NCI-H526 treated with DMSO at 0.1 percent for 48 hours (cell line): ENCODE measurements at regions not wholly inside any gene's neighbourhood (a gene's known extent, or its start where the extent isn't known, plus 50 kb on each side); places are given as distances from the start of the nearest gene placed in this dataset.

Experiments used
- DNase-seq: peaks from one replicate; lab custom pipeline; 2025; lab: John Stamatoyannopoulos, UW

GRCh38 chr14:71287567-71287966 is 380.3 kb downstream of the PCNX1 start:
- DNase-seq = no peak

DNA sequence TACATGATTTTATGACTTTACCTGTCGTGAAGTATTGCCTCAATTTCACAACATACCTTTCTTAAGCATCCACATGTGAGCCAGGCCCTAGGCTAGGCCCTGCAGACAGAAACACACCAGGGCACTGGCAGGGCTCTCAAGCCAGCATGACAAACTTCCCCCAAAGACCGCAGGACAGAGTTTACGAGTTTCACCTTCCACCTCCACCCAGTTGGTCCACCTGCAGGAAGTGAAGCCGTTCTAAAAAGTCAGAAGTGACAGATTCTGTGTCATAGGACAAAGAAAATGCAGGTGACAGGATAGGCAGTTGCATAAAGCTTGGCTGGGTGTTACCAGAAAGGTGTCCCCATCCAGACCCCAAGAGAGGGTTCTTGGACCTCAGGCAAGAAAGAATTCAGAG is 382.3 kb downstream of the PCNX1 start:
- no peak for DNase-seq

DNA sequence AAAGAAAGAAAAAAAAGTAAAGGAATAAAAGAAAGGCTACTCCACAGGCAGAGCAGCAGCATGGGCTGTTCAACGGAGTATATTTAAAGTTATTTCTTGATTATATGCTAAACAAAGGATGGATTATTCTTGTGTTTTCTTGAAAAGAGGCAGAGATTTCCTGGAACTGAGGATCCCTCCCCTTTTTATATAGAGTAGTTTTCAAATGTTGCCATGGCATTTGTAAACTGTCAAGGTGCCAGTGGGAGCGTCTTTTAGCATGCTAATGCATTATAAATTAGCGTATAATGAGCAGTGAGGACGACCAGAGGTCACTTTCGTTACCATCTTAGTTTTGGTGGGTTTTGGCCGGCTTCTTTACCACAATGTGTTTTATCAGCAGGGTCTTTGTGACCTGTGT is 383.0 kb downstream of the PCNX1 start:
- DNase-seq = no peak

- no peak for DNase-seq
Observed at GRCh38 chr14:71290960-71291466, 383.8 kb downstream of the PCNX1 start.

DNA sequence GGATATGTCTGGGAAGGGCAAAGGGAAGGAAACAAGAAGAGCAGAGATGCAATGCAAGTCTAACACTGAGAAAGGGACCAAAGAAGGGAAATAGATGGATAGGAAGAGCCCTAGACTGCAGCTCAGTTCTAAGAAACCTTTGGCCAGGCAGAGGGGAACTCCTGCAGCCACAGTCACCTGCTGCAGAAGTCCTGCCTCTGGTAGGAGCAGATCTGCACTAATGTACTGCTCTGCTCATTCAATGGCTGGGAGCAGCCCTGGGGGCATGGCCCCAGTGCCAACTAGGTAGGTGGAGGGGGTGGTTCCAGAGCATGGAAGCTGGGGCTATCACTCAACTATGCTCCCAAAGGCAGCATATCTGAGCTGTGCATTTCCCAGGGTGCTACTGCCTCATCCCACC is 388.9 kb downstream of the PCNX1 start:
- no peak for DNase-seq

DNA sequence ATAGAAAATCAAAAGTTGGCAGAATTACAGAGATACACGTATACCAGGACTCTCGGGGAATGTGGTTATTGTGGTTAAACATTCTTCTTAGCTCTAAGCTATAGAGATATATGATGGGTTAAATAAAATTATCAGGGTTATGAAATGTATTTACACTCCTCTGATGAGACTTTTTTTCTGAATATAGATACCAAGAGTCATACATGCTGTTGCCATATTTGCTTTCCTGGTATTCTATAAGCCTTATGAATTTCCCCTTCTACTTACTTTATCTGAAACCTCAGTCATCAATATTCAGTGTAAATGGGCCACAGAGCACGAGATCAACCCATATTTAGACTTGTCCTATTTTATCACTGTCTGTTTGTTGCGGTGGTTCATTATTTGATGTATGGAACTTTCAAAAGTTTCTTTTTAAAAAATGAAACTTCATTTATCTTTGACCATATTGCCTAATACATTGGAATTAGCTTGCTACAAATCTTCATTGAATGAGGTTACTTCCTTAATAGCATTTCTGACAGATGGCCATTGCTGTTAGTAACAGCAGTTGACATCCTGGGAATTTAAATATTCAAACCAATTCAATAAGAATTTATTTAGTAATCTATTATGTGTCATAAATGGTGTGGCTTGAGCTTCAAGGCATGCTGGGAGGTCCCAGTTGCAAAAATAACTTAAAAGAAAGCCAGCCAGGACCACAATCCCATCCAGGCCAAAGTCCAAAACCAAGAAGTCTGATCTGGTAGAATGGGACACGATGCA is 393.5 kb downstream of the PCNX1 start:
- no peak for DNase-seq

DNA sequence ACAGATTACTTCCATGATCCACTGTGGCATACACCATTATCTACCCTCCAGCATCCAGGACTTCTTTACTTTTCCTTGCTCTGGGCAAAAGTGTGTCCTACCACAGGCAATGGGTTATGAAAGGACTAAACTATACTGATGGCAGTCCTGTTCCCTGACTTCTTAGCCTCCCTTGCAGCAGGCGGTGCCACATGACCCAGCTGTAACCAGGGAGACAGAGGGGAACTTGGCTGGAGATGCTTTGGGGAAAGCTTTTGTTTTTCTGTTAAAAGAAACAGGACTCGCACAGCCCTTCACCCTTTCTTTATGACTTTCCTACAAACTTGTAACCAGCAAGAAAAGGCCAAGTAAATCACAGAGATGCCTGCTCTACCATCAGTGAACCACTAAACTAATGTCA is 394.4 kb downstream of the PCNX1 start:
- no peak for DNase-seq

DNA sequence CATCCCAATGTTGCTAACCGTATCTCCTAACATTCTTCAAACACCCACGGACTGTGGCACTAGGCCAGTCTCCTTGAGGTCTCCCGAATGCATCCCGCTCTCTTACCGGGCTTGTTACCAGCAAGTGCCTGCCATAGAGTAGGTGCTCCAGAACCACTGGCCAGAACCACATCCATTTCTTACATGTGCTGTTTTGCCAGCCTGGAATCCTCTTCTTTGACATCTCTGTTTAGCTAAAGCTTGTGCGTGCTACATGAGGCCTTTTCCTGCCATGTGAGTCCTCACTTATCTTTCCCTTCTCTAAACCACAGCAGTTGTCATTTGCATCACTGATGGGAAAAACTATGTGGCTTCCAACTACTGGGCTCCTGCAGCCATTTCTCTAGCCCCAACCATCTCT is 397.4 kb downstream of the PCNX1 start:
- DNase-seq = no peak

DNA sequence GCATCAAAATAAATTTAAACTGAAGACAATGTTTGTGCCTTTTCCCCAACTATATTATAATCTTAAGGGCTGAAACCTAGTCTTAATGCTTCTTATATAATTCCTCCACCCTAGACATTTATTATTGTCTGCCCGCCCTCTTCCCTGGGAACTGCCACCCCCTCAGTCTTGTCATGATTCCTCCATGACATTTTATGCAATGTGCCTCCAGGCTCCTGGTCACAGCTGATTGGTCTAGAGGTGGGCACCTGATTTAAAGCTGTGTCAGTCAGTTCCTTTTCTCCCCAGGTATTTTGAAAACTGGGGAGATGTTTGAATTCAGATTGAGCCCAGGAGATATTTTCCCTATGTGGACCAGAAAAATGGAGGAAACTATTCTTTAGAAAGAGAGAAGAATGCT is 401.4 kb downstream of the PCNX1 start:
- no peak for DNase-seq

DNA sequence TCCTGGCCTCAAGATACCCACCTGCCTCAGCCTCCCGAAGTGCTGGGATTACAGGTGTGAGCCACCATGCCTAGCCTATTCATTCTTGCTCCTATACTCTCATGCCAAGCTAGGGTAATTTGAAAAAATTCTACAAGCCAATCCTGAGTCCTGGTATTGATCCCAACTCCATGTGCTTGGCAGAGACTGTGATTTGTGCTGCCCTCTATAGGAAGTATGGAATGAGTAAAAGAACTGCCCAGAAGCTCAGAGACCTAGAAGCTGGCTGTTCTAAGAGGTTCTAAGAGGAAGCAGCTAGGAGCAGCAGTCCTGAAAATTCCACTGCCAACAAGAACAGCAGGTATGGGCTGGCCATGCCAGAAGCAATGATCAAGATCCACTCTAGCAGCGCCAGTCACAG is 402.5 kb downstream of the PCNX1 start:
- no peak for DNase-seq

DNA sequence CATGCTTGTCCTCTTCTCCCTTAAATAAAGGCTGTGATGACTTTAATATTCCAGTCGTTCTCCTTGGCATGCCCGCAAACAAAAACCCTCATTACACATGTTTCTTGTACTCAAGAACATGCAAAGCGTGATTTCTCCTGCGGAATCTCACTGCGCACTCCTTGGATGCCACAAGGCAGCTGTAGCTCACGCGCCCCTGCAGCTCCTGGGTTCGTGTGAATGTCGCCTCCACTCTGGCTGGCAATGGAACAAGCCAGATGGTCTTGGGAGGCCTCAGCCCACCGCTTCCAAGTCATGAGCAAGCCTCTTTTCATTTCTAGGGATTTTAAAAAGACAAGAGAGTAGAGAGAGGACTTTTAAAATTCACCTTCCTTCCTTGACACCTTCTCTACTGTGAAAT is 403.8 kb downstream of the PCNX1 start:
- DNase-seq = no peak

- DNase-seq = no peak
Observed at GRCh38 chr14:71314717-71315116, 407.5 kb downstream of the PCNX1 start.

DNA sequence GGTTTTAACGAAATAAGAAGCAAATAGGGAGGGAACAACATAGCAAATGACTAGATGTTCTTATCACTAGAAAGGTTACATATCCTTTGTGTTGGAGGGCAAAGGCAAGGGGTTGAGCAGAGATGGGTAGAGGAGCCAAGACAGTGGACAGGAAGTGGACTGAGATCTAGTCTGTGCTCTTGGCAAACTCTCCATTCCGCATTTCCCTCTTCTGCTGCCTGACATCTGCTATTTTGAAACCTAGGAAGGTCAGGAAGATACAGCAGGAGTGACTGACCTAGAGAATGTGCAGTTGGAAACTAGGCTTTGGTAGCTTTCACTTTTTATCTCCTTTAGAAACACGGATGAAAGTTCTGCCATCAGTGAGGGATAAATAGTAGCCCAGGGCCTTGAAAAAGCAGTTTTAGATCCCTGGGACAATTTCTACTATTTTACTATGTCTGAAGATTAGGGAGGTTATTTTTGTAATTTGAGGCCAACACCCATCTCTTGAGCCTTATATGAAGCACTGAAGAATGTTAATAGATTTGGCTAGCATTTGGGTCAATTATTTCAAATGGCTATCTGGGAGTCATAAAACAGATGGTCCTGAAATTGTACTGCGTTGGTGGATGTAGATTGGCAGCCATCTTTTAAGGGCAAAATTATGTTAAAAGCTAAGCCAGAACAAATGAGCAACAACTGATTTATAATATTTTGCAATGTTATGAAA is 410.3 kb downstream of the PCNX1 start:
- DNase-seq = no peak

DNA sequence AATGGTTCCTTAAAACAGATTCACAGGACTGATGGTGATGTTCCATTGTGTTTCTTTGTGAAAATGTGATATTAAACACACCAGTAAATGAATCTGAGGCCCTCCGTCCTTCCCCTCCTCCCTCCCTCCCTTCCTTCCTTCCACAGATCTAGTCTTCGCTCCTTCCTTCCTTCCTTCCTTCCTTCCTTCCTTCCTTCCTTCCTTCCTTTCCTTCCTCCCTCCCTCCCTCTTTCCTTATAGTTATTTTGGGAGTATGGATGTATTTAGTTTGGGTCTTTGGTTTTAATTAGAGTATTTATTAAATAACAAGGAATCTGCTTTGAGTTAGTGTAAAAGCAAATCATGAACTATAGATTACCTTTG is 410.8 kb downstream of the PCNX1 start:
- DNase-seq = no peak

DNA sequence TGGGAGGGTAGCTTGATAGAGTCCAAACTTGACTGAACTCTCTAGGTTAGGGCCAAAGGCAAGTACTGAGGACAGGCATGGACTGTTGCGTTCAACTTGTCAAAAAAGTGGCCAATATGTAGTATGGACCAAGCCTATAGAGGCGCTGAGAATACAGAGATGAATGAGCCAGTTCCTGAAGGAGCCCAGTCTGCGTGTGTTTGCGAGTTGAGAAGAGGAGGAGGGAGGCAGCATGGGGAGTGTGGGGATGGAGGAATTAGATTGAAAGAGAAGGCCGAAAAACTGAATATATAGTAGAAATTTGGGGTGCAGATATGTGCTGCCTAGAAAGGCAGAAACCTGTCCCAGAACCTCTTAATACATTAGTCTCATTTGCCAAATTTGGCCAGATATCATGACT is 412.4 kb downstream of the PCNX1 start:
- DNase-seq = peak; percentile 38

- DNase-seq = peak; percentile 93
Observed at GRCh38 chr14:71320107-71320733, 413.0 kb downstream of the PCNX1 start, which contains the start of gene SIPA1L1. SIPA1L1 (plus strand) TSS chr14:71320476.

DNA sequence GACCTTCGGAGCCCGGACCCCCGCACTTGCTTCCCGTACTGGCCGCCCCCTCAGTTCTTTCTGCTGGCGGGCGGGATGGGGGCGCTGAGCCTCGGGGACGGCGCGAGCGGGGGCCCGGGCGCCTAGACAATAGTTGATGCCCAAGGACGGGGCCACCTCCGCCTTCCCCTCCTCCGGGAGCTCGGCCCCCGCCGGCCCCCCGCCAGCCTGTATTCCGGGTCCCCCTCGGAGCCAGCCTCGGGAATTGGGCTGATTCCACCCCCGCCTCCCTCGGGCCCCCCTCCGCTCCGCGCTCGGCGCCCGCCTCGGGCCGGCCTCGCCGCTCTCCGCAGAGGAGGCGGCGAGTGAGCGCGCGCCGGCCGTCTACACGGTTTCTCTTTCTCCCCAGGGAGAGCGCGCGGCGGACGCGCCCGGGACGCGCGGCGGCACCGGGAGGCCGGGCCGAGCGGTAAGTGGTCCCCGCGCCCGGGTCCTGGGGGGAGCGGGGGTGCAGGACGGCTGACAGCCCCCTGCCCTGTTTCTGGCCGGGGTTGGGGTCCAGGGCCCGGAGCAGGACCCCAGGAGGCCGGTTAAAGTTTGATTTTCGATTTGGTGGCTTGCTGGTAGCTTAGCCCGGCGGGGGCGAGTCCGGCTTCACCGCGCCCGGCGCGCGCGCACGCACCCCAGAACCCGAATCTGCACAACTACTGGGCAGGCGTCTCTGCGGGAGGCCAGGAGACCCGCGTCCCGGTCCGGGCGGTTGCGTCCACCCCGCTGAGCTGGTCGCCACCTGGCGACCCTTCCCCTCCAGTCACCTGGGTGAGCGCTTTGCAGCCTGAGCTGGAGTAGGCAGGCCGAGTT is 413.7 kb downstream of the PCNX1 start:
- DNase-seq = peak; percentile 5

GRCh38 chr14:71321574-71322315 is 414.5 kb downstream of the PCNX1 start:
- DNase-seq = peak; percentile 75

DNA sequence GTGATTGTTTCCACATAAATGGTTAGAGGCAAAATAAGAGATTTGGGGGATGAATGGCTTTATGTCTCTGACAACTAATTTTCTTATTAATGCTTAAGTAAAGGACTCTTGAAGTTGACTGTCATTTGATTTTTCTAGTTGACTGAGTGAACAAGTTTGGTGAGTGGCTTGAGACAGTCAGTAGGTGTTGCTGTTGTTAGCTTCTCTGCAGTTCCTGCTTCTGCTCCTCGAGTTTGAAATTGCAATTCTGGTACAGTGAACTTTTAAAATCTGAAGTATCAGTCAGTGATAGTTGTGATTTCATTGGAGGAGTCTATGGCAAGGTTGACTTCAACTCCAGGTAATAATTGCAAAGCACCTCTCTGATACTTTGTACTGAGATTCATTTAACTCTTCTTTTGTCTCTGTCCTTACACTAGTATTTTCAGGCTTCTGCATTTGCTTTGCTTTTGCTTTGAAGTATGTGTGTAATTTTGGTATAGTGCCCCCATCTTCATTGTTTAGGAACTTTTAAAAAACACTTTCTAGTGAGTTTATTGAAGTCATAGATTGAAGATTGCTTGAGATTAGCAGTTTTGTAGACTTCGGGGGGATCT is 415.5 kb downstream of the PCNX1 start:
- no peak for DNase-seq

DNA sequence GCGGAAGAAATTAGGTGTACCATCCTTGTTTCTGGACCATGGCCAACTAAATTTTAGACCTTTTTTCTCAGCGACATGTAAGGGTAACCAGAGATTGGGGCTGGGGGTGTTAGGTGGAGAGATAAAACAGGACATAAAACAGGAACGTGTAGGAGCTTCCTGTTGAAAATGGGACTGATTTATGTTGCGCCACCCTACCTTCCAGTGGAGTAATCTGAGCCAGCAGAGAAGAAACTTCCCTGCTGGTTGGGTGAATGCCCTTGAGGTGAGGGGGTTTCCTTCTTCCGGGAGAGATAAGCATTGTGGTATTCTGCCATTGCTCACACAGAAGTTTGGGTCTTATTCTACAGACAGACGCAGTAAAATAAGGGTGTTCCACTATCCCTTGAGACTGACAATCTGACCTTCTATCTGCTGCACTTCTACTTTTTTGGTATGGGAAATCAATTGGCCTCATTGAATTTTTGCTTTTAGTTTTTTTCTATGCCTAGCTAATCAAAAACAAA is 417.6 kb downstream of the PCNX1 start:
- no peak for DNase-seq

GRCh38 chr14:71327691-71328090 is 420.4 kb downstream of the PCNX1 start:
- no peak for DNase-seq
